AG08396 (cell line): ENCODE measurements at regions not wholly inside any gene's neighbourhood (a gene's known extent, or its start where the extent isn't known, plus 50 kb on each side); places are given as distances from the start of the nearest gene placed in this dataset.
"Not testable (repeated sequence)": the region's sequence is repeated elsewhere in the genome, so short reads cannot be mapped to it uniquely, and the experiment has no call there.

Experiments used
- DNase-seq: peaks from one replicate; pipeline ENCODE4 v3.0.0; 2012; ENCODE audit warnings: low spot score, mixed read lengths

DNA sequence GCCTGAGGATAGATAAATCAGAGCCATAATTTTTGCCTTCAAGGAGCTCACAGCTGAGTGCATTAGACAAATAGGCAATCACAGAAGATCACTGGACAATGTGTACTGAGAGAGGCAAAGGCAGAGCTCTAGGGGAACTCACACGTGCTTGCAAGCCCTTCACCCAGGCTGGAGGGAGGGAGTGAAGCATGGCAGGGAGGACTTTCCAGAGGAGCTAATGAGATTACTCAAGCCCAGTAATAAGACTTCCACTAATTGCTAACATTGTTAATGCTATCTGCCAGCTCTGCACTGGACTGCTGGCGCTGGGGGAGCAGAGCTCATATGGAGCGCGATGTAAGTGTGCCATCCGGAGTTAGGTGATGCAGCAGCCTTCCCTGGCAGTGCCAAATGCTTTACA is 408.4 kb downstream of the NTRK2 start:
- no peak for DNase-seq

DNA sequence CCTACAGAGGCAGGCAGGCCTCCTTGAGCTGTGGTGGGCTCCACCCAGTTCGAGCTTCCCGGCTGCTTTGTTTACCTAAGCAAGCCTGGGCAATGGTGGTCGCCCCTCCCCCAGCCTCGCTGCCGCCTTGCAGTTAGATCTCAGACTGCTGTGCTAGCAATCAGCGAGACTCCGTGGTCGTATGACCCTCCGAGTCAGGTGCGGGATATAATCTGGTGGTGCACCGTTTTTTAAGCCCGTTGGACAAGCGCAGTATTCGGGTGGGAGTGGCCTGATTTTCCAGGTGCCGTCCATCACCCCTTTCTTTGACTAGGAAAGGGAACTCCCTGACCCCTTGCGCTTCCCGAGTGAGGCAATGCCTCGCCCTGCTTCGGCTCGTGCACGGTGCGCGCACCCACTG is 407.6 kb downstream of the NTRK2 start:
- not testable (repeated sequence) for DNase-seq
